IMR-90 (cell line): ENCODE measurements at regions not wholly inside any gene's neighbourhood (a gene's known extent, or its start where the extent isn't known, plus 50 kb on each side); places are given as distances from the start of the nearest gene placed in this dataset.

Experiments used
- ATAC-seq: fragments of 200-7000 bp; cut with Tn5 transposase; 2 replicates; pipeline ENCODE4 v1.9.1; 2020; ENCODE audit warnings: low read depth, mild to moderate bottlenecking, moderate library complexity
- BruUV-seq: library from RNA; stranded (reverse); fragments of 400-500 nt; replicated peaks from 2 replicates; lab custom pipeline; 2021; lab: Mats Ljungman, UMichigan
- CTCF ChIA-PET: fragments of 300-600 bp; formaldehyde crosslinking; extraction: SDS; loops from one replicate; lab custom pipeline; 2021; ENCODE audit warnings: antibody characterized with exemption; lab: Yijun Ruan, JAX
- POLR2A ChIA-PET: fragments of 300-600 bp; sonication (Branson Sonifier 250); formaldehyde crosslinking; loops from one replicate; lab custom pipeline; 2022; ENCODE audit warnings: antibody characterized with exemption; ENCODE audit not compliant: unreplicated experiment; lab: Charles Lee
- DNase-seq: peaks from one replicate; pipeline ENCODE4 v3.0.0; 2013
- H2AFZ ChIP-seq: replicated peaks from 2 replicates; pipeline ENCODE3; 2013; ENCODE audit warnings: low read length, mild to moderate bottlenecking; ENCODE audit not compliant: poor library complexity
- H2AK5ac ChIP-seq: 2 replicates; pipeline ENCODE4 v1.6.1; 2013; ENCODE audit warnings: low read depth, low read length, inconsistent platforms
- H2AK9ac ChIP-seq: replicated peaks from 2 replicates; pipeline ENCODE3; 2013; ENCODE audit warnings: mild to moderate bottlenecking, low read depth, low read length, moderate library complexity; ENCODE audit not compliant: poor library complexity
- H2BK120ac ChIP-seq: 2 replicates; pipeline ENCODE4 v1.6.1; 2013; ENCODE audit warnings: low read depth, low read length, inconsistent platforms
- H2BK15ac ChIP-seq: 3 replicates; pipeline ENCODE4 v1.6.1; 2013; ENCODE audit warnings: low read depth, low read length, inconsistent platforms
- H2BK20ac ChIP-seq: 2 replicates; pipeline ENCODE4 v1.6.1; 2013; ENCODE audit warnings: low read depth, mild to moderate bottlenecking, inconsistent platforms, low read length, moderate library complexity
- H2BK5ac ChIP-seq: 2 replicates; pipeline ENCODE4 v1.6.1; 2013; ENCODE audit warnings: mild to moderate bottlenecking, low read depth, low read length, inconsistent platforms; ENCODE audit not compliant: poor library complexity, severe bottlenecking
- H3K14ac ChIP-seq: replicated peaks from 2 replicates; pipeline ENCODE4 v1.6.1; 2013; ENCODE audit warnings: low read depth, low read length, inconsistent platforms
- H3K18ac ChIP-seq: 2 replicates; pipeline ENCODE4 v1.6.1; 2013; ENCODE audit warnings: low read depth, low read length, control low read depth
- H3K23ac ChIP-seq: 2 replicates; pipeline ENCODE4 v1.6.1; 2013; ENCODE audit warnings: low read depth, low read length, inconsistent platforms
- H3K27ac ChIP-seq: 2 replicates; pipeline ENCODE4 v1.5.1; 2013; ENCODE audit warnings: mild to moderate bottlenecking, control low read depth, low read length; ENCODE audit not compliant: insufficient read depth
- H3K27me3 ChIP-seq: 2 replicates; pipeline ENCODE4 v1.6.1; 2013; ENCODE audit warnings: low read length; ENCODE audit not compliant: control insufficient read depth, insufficient read depth
- H3K36me3 ChIP-seq: 2 replicates; pipeline ENCODE4 v1.6.1; 2013; ENCODE audit warnings: low read length, mixed read lengths; ENCODE audit not compliant: control insufficient read depth, insufficient read depth
- H3K4ac ChIP-seq: 2 replicates; pipeline ENCODE4 v1.6.1; 2013; ENCODE audit warnings: low read depth, low read length, inconsistent platforms
- H3K4me1 ChIP-seq: 2 replicates; pipeline ENCODE4 v1.6.1; 2013; ENCODE audit warnings: low read length, mixed read lengths; ENCODE audit not compliant: control insufficient read depth, insufficient read depth
- H3K4me2 ChIP-seq: 2 replicates; pipeline ENCODE4 v1.6.1; 2013; ENCODE audit warnings: low read depth, mild to moderate bottlenecking, control low read depth, low read length, moderate library complexity
- H3K4me3 ChIP-seq: 2 replicates; pipeline ENCODE4 v1.5.1; 2013; ENCODE audit warnings: low read depth, mild to moderate bottlenecking, control low read depth, low read length, moderate library complexity; ENCODE audit not compliant: insufficient read depth
- H3K56ac ChIP-seq: 2 replicates; pipeline ENCODE4 v1.6.1; 2013; ENCODE audit warnings: low read length, inconsistent platforms; ENCODE audit not compliant: insufficient read depth; ENCODE audit errors: extremely low read depth
- H3K79me1 ChIP-seq, 2 experiments: 2 replicates each; pipeline ENCODE4 v1.6.1; 2013; ENCODE audit warnings: low read length in 2 of 2, inconsistent platforms in 1 of 2, low read depth in 1 of 2
- H3K9ac ChIP-seq: 2 replicates; pipeline ENCODE4 v1.6.1; 2013; ENCODE audit warnings: low read depth, low read length, control low read depth
- H3K9me1 ChIP-seq: 2 replicates; pipeline ENCODE4 v1.6.1; 2013; ENCODE audit warnings: low read length, inconsistent platforms; ENCODE audit not compliant: insufficient read depth
- H3K9me3 ChIP-seq: 2 replicates; pipeline ENCODE4 v1.6.1; 2013; ENCODE audit warnings: low read length; ENCODE audit not compliant: control insufficient read depth, insufficient read depth
- H4K20me1 ChIP-seq: 2 replicates; pipeline ENCODE4 v1.6.1; 2013; ENCODE audit warnings: low read length, inconsistent platforms; ENCODE audit not compliant: insufficient read depth
- H4K5ac ChIP-seq: 2 replicates; pipeline ENCODE4 v1.6.1; 2013; ENCODE audit warnings: mild to moderate bottlenecking, low read depth, low read length, control low read depth
- H4K8ac ChIP-seq, 2 experiments: 2 replicates each; pipeline ENCODE4 v1.6.1; 2013; ENCODE audit warnings: low read depth in 2 of 2, low read length in 2 of 2, control low read depth in 1 of 2, inconsistent platforms in 1 of 2
- H4K91ac ChIP-seq: 2 replicates; pipeline ENCODE4 v1.6.1; 2013; ENCODE audit warnings: low read depth, low read length, inconsistent platforms; ENCODE audit not compliant: insufficient read depth
- CEBPB ChIP-seq: IDR thresholded peaks from 2 replicates; pipeline ENCODE4 v1.6.1; 2012; ENCODE audit warnings: low read depth, low read length, improper control_type of control experiment
- FOS ChIP-seq: fragments of 150-350 bp; IDR thresholded peaks from 2 replicates; pipeline ENCODE4 v1.6.1; 2016; ENCODE audit warnings: low read depth, low read length
- MAFK ChIP-seq: IDR thresholded peaks from 2 replicates; pipeline ENCODE4 v1.6.1; 2012; ENCODE audit warnings: low read depth, low read length, improper control_type of control experiment
- MAZ ChIP-seq: IDR thresholded peaks from 2 replicates; pipeline ENCODE4 v1.6.1; 2012; ENCODE audit warnings: low read depth, mild to moderate bottlenecking, low read length, improper control_type of control experiment, moderate library complexity, borderline replicate concordance
- NFE2L2 ChIP-seq: fragments of 150-350 bp; IDR thresholded peaks from 2 replicates; pipeline ENCODE4 v1.6.1; 2016; ENCODE audit warnings: low read depth, mild to moderate bottlenecking, low read length
- POLR2A ChIP-seq: IDR thresholded peaks from 2 replicates; pipeline ENCODE4 v1.6.1; 2012; ENCODE audit warnings: mild to moderate bottlenecking, low read depth, low read length
- RAD21 ChIP-seq: IDR thresholded peaks from 2 replicates; pipeline ENCODE4 v1.6.1; 2012; ENCODE audit warnings: low read length, improper control_type of control experiment
- RCOR1 ChIP-seq: IDR thresholded peaks from 2 replicates; pipeline ENCODE4 v1.6.1; 2012; ENCODE audit warnings: mild to moderate bottlenecking, low read length, improper control_type of control experiment; ENCODE audit not compliant: insufficient replicate concordance
- RFX5 ChIP-seq: IDR thresholded peaks from 2 replicates; pipeline ENCODE4 v1.8.0; 2012; ENCODE audit warnings: low read depth, mild to moderate bottlenecking, low read length, moderate library complexity
- SMC3 ChIP-seq: fragments of 150-350 bp; IDR thresholded peaks from 2 replicates; pipeline ENCODE4 v1.6.1; 2016; ENCODE audit warnings: low read depth, mild to moderate bottlenecking, antibody characterized with exemption, low read length, moderate library complexity
- WGBS, 2 experiments: methylation state at CpG; one replicate each; pipeline versions ENCODE4 v1.1.5 to v1.1.7; 2013; ENCODE audit warnings: missing lambda C conversion rate in 2 of 2; ENCODE audit not compliant: insufficient read length in 1 of 2; ENCODE audit errors: extremely low coverage in 2 of 2; 5-methylcytosine and 5-hydroxymethylcytosine counted together
- dilution Hi-C: fragments of 300-500 bp; cut with HindIII; formaldehyde crosslinking; loops from one replicate; pipeline ENCODE4 v1.14.3; 2018; ENCODE audit warnings: low sequenced_read_pairs; ENCODE audit not compliant: unreplicated experiment
- in situ Hi-C: fragments of 300-500 bp; cut with MboI; formaldehyde crosslinking; loops from 3 replicates; pipeline ENCODE4 v1.14.3; 2019; ENCODE audit warnings: low sequenced_read_pairs, inconsistent platforms, mixed read lengths
- intact Hi-C: fragments of 100-400 bp; cut with micrococcal nuclease; formaldehyde crosslinking; loops from 2 replicates; pipeline ENCODE4 v1.10.0; 2022
- TF ChIP-seq, protein P1 (sequence below): fragments of 150-350 bp; IDR thresholded peaks from 2 replicates; pipeline ENCODE4 v1.6.1; 2017; ENCODE audit warnings: mild to moderate bottlenecking, antibody characterized with exemption, low read length, low read depth

GRCh38 chr5:74337254-74337983, 303.1 kb downstream of the ENC1 start:
- no peaks in the 10 kb centered on the region for H3K79me1 ChIP-seq
- DNase-seq, result no peak
- no peak overlapping the region for H2AFZ ChIP-seq
- H3K4me1 ChIP-seq, result no peaks in the 10 kb centered on the region
- TF ChIP-seq MAFK, result no peak
- TF ChIP-seq RAD21, result no peak
- TF ChIP-seq, protein P1, sequence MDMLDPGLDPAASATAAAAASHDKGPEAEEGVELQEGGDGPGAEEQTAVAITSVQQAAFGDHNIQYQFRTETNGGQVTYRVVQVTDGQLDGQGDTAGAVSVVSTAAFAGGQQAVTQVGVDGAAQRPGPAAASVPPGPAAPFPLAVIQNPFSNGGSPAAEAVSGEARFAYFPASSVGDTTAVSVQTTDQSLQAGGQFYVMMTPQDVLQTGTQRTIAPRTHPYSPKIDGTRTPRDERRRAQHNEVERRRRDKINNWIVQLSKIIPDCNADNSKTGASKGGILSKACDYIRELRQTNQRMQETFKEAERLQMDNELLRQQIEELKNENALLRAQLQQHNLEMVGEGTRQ, result no peak
- no peak for TF ChIP-seq POLR2A
- TF ChIP-seq CEBPB, result no peak
- TF ChIP-seq NFE2L2, result no peak
- no peak for TF ChIP-seq RFX5
- no peak for TF ChIP-seq MAZ
- TF ChIP-seq FOS, result no peak
- no peak for TF ChIP-seq RCOR1
- no peak for TF ChIP-seq SMC3
- WGBS, 2 experiments, result 17% methylated on average over 2 of the region's 9 CpGs; no CpG with 5 or more reads in 1 of the 2 experiments
- no peak overlapping the region for H2BK120ac ChIP-seq
- no peak overlapping the region for H2BK15ac ChIP-seq
- H3K18ac ChIP-seq, result no peak overlapping the region
- BruUV-seq, result no TSS peak
- H3K36me3 ChIP-seq, result no peaks in the 10 kb centered on the region
- ChIA-PET CTCF (no interaction called here), POLR2A (no interaction called here)
- H3K4me2 ChIP-seq, result no peak overlapping the region
- no peak overlapping the region for H4K8ac ChIP-seq
- H3K9me3 ChIP-seq, result no peaks in the 10 kb centered on the region
- no peak overlapping the region for H3K4me3 ChIP-seq
- no peak overlapping the region for H3K56ac ChIP-seq
- H3K27me3 ChIP-seq, result peaks cover 18% of the 10 kb centered on the region
- H2BK20ac ChIP-seq, result no peak overlapping the region
- no peaks in the 10 kb centered on the region for H3K9me1 ChIP-seq
- no peak overlapping the region for H3K14ac ChIP-seq
- H4K91ac ChIP-seq, result no peak overlapping the region
- in situ Hi-C loops (no loop called here), intact Hi-C loops (no loop called here), dilution Hi-C loops (no loop called here)
- no peaks in the 10 kb centered on the region for H4K20me1 ChIP-seq
- H3K9ac ChIP-seq, result no peak overlapping the region
- H2BK5ac ChIP-seq, result no peak overlapping the region
- no peak overlapping the region for H2AK9ac ChIP-seq
- no peak overlapping the region for H3K23ac ChIP-seq
- ATAC-seq, result no peak
- no peak overlapping the region for H3K27ac ChIP-seq
- H4K5ac ChIP-seq, result no peak overlapping the region
- no peak overlapping the region for H2AK5ac ChIP-seq
- H3K4ac ChIP-seq, result no peak overlapping the region
